ENCODE measurements at regions not wholly inside any gene's neighbourhood (a gene's known extent, or its start where the extent isn't known, plus 50 kb on each side); places are given as distances from the start of the nearest gene placed in this dataset.

- no peak for DNase-seq
Measured at GRCh38 chr7:25759286-25759685, 392.7 kb upstream of the NFE2L3 start.

GRCh38 chr7:25759748-25760147 is 392.2 kb upstream of the NFE2L3 start:
- no peak for DNase-seq

GRCh38 chr7:25762511-25763462 is 389.2 kb upstream of the NFE2L3 start:
- no peak for DNase-seq

- DNase-seq = no peak
Measured at GRCh38 chr7:25763463-25763860, 388.5 kb upstream of the NFE2L3 start.

GRCh38 chr7:25765110-25765655 is 386.8 kb upstream of the NFE2L3 start:
- no peak for DNase-seq

DNA sequence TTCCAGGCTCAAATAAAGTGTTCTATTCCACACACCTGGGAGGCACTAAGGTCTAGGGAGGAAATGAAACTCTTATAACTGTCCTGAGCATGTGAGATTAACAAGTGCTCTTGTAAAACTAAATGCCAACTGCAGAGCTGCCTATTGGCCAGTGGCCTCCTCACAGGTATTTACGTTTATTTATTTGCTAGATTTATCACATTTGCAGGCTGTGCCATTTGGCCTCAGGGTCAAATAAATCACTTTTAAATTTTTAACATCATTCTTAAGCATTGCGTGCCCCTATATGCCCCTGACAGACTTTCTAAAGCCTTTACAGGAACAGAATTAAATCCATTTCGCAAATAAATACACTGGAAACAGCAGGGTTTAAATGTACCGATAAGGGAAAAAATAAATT is 381.8 kb upstream of the NFE2L3 start:
- no peak for DNase-seq

DNA sequence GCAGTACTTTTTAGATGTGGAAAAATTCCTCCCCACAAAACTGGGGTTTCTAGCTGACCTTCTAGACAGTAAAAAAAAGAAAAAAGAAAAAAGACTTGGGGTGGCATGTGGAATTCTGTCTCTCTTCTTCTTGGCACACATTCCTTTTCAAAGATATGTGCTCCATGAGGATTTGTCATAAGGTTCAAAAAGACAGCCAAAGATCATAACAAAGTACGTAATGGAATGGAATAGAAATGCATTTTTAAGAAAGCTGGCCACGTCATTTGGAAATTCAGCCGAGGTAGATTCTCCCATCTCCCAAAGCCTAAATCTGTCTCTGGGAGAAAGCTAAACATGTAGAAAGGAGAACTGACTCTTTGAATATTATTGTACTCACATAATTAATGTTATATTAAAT is 381.3 kb upstream of the NFE2L3 start:
- DNase-seq = no peak

- DNase-seq = no peak
Measured at GRCh38 chr7:25771491-25771890, 380.5 kb upstream of the NFE2L3 start.

GRCh38 chr7:25772802-25773201 is 379.2 kb upstream of the NFE2L3 start:
- DNase-seq = no peak

DNA sequence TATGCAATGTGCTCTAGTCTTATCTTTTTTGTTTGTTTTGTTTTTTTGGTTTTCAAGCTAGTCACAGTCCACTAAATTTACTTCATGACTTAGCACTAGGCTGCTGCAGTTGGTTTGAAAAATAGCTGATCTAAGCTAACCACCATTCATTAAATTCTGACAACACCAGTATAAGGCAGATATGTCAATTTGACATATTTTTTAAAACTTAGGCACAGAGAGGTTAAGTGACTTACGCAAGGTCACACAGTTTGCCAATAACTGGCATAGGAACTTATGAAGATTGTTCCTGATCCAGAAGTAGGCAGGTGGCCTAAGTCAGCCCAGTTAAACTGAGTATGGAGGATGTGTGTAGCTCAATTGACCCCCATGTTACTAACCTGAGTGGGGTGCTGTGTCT is 377.3 kb upstream of the NFE2L3 start:
- DNase-seq = no peak

DNA sequence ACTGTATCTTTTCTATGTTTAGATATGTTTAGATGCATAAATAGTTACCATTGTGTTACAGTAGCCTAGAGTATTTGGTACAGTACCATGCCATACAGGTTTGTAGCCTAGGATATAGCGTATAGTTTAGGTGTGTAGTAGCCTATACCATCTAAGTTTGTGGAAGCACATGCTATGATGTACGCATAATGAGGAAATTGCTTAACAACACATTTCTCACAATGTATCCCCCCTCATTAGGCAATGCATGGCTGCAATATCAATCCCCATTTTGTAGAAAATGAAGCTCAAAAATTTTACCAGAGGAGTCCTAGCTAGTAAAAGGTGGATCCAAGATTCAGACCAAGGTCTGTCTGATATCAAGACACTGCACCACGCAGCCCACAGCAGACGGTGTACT is 376.4 kb upstream of the NFE2L3 start:
- DNase-seq = no peak

DNA sequence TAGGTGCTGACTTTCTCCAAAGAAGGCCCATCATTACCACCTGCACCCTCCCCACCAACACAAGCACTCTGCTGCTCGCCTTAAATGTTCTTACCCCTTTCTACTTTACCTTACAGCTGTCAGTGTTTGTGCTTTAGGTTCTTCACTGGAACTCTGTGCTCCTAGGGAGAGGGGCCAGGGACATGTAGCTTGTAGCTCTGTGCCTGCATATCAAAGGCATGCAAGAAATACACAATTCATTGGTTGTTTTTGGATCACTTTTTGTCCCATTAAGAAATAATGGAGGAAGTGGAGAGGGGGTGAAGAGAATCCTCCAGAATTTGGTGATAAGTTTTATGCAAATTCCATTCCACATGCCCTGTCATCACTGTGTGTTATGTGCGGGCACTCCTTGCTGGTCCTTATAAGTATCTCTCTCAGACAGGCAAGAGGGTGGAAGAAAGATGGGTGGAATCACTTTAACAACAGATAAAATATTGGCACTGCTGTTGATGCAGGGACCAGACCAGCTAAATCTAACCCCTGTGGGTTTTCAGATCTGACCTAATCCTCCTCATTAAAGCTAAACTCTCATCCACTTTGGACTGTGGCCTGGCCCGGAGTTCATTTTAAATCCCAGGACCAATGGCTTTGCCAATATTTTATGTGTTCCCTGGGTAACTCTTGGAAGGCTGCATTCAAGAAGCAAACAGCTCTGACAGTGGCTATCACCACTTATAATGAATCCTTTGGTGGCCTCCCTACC is 375.8 kb upstream of the NFE2L3 start:
- DNase-seq = no peak

DNA sequence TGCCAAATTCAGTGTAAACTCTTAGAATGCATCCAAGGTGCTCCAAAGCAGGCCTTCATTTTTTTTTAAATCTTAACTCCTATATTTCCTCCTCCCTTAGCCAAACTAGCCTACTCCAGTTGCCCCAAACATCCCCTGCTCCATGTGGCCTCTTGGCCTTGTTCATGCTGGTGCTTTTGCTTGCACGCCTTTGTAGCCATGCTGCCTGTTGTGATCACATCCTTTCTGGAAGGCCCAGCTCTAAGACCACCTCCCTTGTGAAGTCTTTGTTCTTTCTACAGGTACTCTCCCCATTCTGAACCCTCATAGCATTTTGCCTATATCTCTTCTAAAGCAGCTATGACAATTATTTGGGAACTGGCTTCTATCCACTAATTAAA is 375.3 kb upstream of the NFE2L3 start:
- no peak for DNase-seq

DNA sequence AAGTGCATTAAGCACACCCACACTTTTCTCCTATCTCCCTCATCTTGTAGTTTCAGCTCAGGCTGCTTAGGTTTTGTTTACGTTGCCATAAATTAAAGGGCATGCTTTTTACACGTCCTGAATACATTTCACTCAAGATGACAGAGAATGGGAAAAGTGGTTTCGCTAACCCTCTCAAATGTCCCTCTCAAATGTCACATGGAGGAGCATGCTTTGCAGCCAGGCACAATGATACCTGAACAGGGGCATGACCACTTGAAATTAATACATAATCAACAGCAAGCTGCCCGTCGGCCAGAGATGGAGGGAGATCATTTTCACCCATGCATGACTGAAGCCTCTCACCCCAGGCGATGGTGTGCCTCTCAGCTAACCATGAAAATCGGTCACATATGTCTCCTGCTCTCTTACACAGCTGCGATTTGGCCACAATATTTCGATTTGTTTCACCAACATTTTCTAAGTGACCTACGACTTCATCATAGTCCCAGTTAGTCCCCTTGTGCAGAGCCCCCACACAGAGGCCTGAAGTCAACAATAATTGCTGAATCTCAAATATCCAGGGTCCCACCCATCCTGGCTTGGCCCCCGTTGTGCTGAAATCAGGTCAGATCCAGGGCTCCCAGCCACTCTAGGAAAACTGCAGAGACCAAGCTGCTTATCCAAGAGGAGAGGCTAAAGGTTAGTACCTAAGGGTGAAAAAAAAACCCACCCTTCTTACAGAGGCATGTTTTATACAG is 373.9 kb upstream of the NFE2L3 start:
- no peak for DNase-seq

GRCh38 chr7:25779002-25779546 is 372.9 kb upstream of the NFE2L3 start:
- no peak for DNase-seq

- no peak for DNase-seq
Measured at GRCh38 chr7:25780904-25781303, 371.1 kb upstream of the NFE2L3 start.

DNA sequence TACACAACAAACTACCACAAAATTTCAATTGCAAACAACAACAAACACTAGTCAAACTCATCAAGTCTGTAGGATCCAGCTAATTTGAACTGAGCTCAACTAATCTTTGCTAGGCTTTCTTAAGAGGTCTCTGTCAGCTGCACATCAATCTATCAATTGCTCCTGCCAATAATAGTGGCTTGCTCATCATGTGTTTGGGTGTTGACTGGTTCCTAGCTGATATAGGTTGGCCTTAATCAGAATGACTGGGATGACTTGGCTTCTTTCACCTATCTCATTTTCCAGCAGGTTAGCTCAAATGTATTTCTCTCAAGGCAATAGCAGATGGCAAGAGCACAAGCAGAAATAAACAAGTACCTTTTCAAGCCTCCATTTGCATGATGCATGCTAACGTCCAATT is 370.3 kb upstream of the NFE2L3 start:
- no peak for DNase-seq

DNA sequence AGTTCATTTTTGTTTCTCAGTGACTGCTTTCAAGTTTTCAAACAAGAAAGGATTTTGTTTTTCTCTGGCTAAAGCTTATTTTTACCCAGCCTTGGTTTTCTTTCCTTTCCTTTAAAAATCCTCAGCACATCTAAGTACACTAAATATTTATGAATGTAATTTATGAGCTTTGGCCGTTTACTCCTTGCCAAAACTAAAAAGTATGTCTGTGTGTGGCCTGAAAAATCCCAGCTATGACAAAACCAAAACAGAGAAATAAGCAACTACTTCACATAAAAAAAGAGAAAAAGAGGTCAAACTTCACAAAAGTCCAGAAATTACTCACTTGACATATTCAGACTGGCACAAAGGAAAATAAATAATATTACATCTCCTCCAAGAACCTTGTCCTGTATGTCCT is 365.1 kb upstream of the NFE2L3 start:
- DNase-seq = no peak

- no peak for DNase-seq
Measured at GRCh38 chr7:25787336-25787735, 364.7 kb upstream of the NFE2L3 start.

DNA sequence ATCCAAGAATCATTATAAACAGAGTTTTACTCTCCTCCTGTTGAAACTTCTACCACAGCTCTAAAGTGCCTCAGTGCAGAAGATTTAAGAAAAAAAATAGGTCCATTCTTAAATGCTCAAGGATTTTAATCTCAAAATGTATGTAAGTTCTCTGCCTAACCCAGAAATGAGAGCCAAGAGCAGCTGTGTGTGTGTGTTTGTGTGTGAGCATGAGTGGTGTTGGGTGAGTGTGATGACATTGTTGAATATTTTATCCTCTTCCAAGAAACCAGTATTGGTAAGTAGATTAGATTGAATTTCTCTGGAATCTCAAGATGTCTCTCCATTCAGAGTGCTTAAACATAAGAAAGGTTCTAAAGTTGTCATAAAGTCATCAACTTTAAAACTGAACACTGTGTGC is 363.6 kb upstream of the NFE2L3 start:
- no peak for DNase-seq

DNA sequence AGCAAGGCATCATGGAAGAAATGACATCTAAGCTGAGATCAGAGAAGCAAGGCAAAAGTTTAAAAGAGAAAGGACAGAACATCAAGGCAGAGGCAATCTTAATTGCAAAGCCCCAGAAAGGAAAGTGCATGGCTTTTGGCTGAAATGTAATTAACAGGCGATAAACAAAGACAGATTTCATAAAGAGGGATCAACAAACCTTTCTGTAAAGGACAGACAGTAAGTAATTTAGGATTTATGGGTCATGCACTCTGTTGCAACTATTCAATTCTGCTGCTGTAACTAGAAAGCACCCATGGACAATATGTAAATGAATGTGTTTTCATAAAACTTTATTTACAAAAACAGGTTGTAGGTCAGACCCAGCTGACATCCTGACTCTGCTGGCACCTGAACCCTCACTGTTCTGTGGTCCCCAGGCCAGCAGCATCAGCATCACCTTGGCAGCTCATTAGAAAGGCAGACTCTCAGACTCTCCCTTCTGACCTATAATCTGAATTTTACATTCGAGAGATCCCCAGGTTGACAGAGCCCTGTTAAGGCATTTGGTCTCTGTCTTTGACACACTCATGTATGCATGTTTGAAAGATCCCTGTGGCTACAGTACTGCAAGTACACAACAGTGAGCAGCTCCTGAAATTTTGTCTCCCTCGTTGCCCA is 362.9 kb upstream of the NFE2L3 start:
- DNase-seq = no peak

Data from CD4-positive, alpha-beta T cell treated with Interleukin-4 for 4 hours (primary cell).